ENCODE measurements at regions not wholly inside any gene's neighbourhood (a gene's known extent, or its start where the extent isn't known, plus 50 kb on each side); places are given as distances from the start of the nearest gene placed in this dataset.

DNA sequence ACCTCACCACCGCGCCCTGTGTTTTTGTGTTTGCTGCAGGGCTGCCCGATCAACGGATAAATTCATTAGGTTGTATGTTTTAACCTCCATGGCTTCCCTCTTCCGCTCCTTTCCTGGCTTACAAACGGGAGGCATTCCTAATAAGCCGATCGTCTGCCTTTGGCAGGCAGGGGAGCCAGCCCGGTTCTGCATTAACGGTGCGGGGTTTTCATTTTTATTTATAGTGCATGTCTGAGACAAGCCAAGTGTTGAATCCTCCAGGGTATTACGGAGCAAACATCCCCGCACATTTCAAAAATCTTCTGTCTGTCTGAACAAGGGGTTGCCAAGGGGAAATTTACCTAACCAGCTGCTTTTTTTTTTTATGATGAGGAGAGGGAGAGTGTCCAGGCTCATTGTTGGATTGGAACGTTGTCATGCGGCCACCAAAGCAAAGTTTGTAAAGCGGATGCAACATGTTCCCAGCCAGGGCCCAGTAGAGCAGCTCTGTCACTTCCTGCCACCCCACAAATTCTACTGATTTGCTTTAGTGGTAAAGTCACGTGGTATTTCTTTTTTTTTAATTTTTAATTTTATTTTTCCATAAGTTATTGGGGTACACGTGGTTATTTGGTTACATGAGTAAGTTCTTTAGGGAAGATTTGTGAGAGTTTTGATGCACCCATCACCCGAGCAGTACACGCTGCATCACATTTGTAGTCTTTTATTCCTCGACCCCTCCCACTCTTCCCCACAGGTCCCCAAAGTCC is 92.3 kb upstream of the BAIAP2L1 start:
- no peak for DNase-seq
- H3K27me3 ChIP-seq: no peaks in the 10 kb centered on the region
- H3K9me3 ChIP-seq: no peaks in the 10 kb centered on the region
- no peak overlapping the region for H3K4me3 ChIP-seq
- TF ChIP-seq, protein P1, sequence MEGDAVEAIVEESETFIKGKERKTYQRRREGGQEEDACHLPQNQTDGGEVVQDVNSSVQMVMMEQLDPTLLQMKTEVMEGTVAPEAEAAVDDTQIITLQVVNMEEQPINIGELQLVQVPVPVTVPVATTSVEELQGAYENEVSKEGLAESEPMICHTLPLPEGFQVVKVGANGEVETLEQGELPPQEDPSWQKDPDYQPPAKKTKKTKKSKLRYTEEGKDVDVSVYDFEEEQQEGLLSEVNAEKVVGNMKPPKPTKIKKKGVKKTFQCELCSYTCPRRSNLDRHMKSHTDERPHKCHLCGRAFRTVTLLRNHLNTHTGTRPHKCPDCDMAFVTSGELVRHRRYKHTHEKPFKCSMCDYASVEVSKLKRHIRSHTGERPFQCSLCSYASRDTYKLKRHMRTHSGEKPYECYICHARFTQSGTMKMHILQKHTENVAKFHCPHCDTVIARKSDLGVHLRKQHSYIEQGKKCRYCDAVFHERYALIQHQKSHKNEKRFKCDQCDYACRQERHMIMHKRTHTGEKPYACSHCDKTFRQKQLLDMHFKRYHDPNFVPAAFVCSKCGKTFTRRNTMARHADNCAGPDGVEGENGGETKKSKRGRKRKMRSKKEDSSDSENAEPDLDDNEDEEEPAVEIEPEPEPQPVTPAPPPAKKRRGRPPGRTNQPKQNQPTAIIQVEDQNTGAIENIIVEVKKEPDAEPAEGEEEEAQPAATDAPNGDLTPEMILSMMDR (IDR thresholded peaks at IDR 0.05): no peak
- TF ChIP-seq POLR2A (IDR thresholded peaks at IDR 0.05): no peak
- H3K27ac ChIP-seq: no peak overlapping the region
- H3K4me1 ChIP-seq: no peaks in the 10 kb centered on the region
- intact Hi-C loops (cut with DNase I; ENCODE audit: low total_unique reads): no loop called here
- H3K36me3 ChIP-seq: no peaks in the 10 kb centered on the region

GRCh38 chr7:98488167-98488566 is 87.3 kb upstream of the BAIAP2L1 start:
- Histone ChIP-seq H3K9me3 (no peaks in the 10 kb centered on the region), H3K4me3 (no peak overlapping the region), H3K27ac (no peak overlapping the region), H3K27me3 (no peaks in the 10 kb centered on the region), H3K4me1 (no peaks in the 10 kb centered on the region), H3K36me3 (no peaks in the 10 kb centered on the region)
- DNase-seq: no peak
- TF ChIP-seq POLR2A (IDR thresholded peaks at IDR 0.05): no peak
- TF ChIP-seq, protein P1 (IDR thresholded peaks at IDR 0.05): no peak
- intact Hi-C loops (cut with DNase I; ENCODE audit: low total_unique reads): no loop called here

GRCh38 chr7:98483964-98484545 is 83.2 kb upstream of the BAIAP2L1 start:
- Histone ChIP-seq H3K36me3 (no peaks in the 10 kb centered on the region), H3K4me1 (no peaks in the 10 kb centered on the region), H3K4me3 (no peak overlapping the region), H3K9me3 (no peaks in the 10 kb centered on the region), H3K27ac (no peak overlapping the region), H3K27me3 (no peaks in the 10 kb centered on the region)
- intact Hi-C loops (cut with DNase I; ENCODE audit: low total_unique reads): no loop called here
- TF ChIP-seq POLR2A (IDR thresholded peaks at IDR 0.05): no peak
- TF ChIP-seq, protein P1 (IDR thresholded peaks at IDR 0.05): no peak
- no peak for DNase-seq

GRCh38 chr7:98483276-98483963 is 82.5 kb upstream of the BAIAP2L1 start:
- H3K27ac ChIP-seq: no peak overlapping the region
- no peak for TF ChIP-seq POLR2A (IDR thresholded peaks at IDR 0.05)
- TF ChIP-seq, protein P1 (IDR thresholded peaks at IDR 0.05): no peak
- no peak for DNase-seq
- no peaks in the 10 kb centered on the region for H3K36me3 ChIP-seq
- no peaks in the 10 kb centered on the region for H3K9me3 ChIP-seq
- no peaks in the 10 kb centered on the region for H3K27me3 ChIP-seq
- intact Hi-C loops (cut with DNase I; ENCODE audit: low total_unique reads): no loop called here
- H3K4me1 ChIP-seq: no peaks in the 10 kb centered on the region
- H3K4me3 ChIP-seq: no peak overlapping the region

- no peak for DNase-seq
- H3K27me3 ChIP-seq: no peaks in the 10 kb centered on the region
- H3K4me3 ChIP-seq: no peak overlapping the region
- no peak overlapping the region for H3K27ac ChIP-seq
- H3K4me1 ChIP-seq: no peaks in the 10 kb centered on the region
- H3K36me3 ChIP-seq: no peaks in the 10 kb centered on the region
- TF ChIP-seq, protein P1 (IDR thresholded peaks at IDR 0.05): no peak
- intact Hi-C loops (cut with DNase I; ENCODE audit: low total_unique reads): no loop called here
- no peaks in the 10 kb centered on the region for H3K9me3 ChIP-seq
Measured at GRCh38 chr7:98479318-98479717, 78.4 kb upstream of the BAIAP2L1 start.
